ENCODE measurements at regions not wholly inside any gene's neighbourhood (a gene's known extent, or its start where the extent isn't known, plus 50 kb on each side); places are given as distances from the start of the nearest gene placed in this dataset.

- no peak for TF ChIP-seq CTCF (conservative IDR thresholded peaks at IDR 0.05; ENCODE audit: low read depth, low read length)
- Histone ChIP-seq H3K36me3 (ENCODE audit: insufficient read depth) (no peaks in the 10 kb centered on the region), H3K27ac (no peak overlapping the region), H3K79me2 (ENCODE audit: insufficient read depth, low read depth) (no peaks in the 10 kb centered on the region), H3K4me2 (no peak overlapping the region), H3K27me3 (ENCODE audit: insufficient read depth, low read depth) (no peaks in the 10 kb centered on the region), H3K4me3 (IDR thresholded peaks at IDR 0.05; ENCODE audit: insufficient read depth, low read depth, low read length) (no peak overlapping the region), H3K9ac (no peak overlapping the region), H2AFZ (ENCODE audit: low read depth) (no peak overlapping the region), H3K4me1 (ENCODE audit: low read depth, poor library complexity, severe bottlenecking) (no peaks in the 10 kb centered on the region), H4K20me1 (ENCODE audit: insufficient read depth) (no peaks in the 10 kb centered on the region)
These were observed 622.6 kb downstream of the RNF144B start for GRCh38 chr6:19009769-19010168.

- H3K27ac ChIP-seq, result no peak overlapping the region
- H3K4me2 ChIP-seq, result no peak overlapping the region
- no peaks in the 10 kb centered on the region for H4K20me1 ChIP-seq (ENCODE audit: insufficient read depth)
- no peak overlapping the region for H3K4me3 ChIP-seq (IDR thresholded peaks at IDR 0.05; ENCODE audit: insufficient read depth, low read depth, low read length)
- no peak overlapping the region for H2AFZ ChIP-seq (ENCODE audit: low read depth)
- H3K9ac ChIP-seq, result no peak overlapping the region
- H3K27me3 ChIP-seq (ENCODE audit: insufficient read depth, low read depth), result no peaks in the 10 kb centered on the region
- H3K79me2 ChIP-seq (ENCODE audit: insufficient read depth, low read depth), result no peaks in the 10 kb centered on the region
- no peak for TF ChIP-seq CTCF (conservative IDR thresholded peaks at IDR 0.05; ENCODE audit: low read depth, low read length)
- no peaks in the 10 kb centered on the region for H3K36me3 ChIP-seq (ENCODE audit: insufficient read depth)
- no peaks in the 10 kb centered on the region for H3K4me1 ChIP-seq (ENCODE audit: low read depth, poor library complexity, severe bottlenecking)
These were observed 626.0 kb downstream of the RNF144B start for GRCh38 chr6:19013026-19013705.

GRCh38 chr6:19024737-19025136 lies 637.6 kb downstream of the RNF144B start:
- H2AFZ ChIP-seq (ENCODE audit: low read depth), result no peak overlapping the region
- TF ChIP-seq CTCF (conservative IDR thresholded peaks at IDR 0.05; ENCODE audit: low read depth, low read length), result 0 out of 2 replicates have a peak, but pooled peaks have one; percentile 23
- H4K20me1 ChIP-seq (ENCODE audit: insufficient read depth), result no peaks in the 10 kb centered on the region

GRCh38 chr6:19028201-19028600 lies 641.1 kb downstream of the RNF144B start:
- H3K4me2 ChIP-seq, result no peak overlapping the region
- no peaks in the 10 kb centered on the region for H3K4me1 ChIP-seq (ENCODE audit: low read depth, poor library complexity, severe bottlenecking)
- H3K27me3 ChIP-seq (ENCODE audit: insufficient read depth, low read depth), result no peaks in the 10 kb centered on the region
- H3K36me3 ChIP-seq (ENCODE audit: insufficient read depth), result no peaks in the 10 kb centered on the region
- no peak overlapping the region for H3K9ac ChIP-seq
- no peak overlapping the region for H3K27ac ChIP-seq
- no peak overlapping the region for H3K4me3 ChIP-seq (IDR thresholded peaks at IDR 0.05; ENCODE audit: insufficient read depth, low read depth, low read length)
- H3K79me2 ChIP-seq (ENCODE audit: insufficient read depth, low read depth), result no peaks in the 10 kb centered on the region
- H2AFZ ChIP-seq (ENCODE audit: low read depth), result no peak overlapping the region
- no peak for TF ChIP-seq CTCF (conservative IDR thresholded peaks at IDR 0.05; ENCODE audit: low read depth, low read length)
- no peaks in the 10 kb centered on the region for H4K20me1 ChIP-seq (ENCODE audit: insufficient read depth)

More at GRCh38 chr6:19024737-19025136, 637.6 kb downstream of the RNF144B start:
- no peak overlapping the region for H3K9ac ChIP-seq
- no peak overlapping the region for H3K4me3 ChIP-seq (IDR thresholded peaks at IDR 0.05; ENCODE audit: insufficient read depth, low read depth, low read length)
- no peaks in the 10 kb centered on the region for H3K79me2 ChIP-seq (ENCODE audit: insufficient read depth, low read depth)
- H3K36me3 ChIP-seq (ENCODE audit: insufficient read depth), result no peaks in the 10 kb centered on the region
- H3K4me1 ChIP-seq (ENCODE audit: low read depth, poor library complexity, severe bottlenecking), result no peaks in the 10 kb centered on the region
- no peak overlapping the region for H3K4me2 ChIP-seq
- H3K27me3 ChIP-seq (ENCODE audit: insufficient read depth, low read depth), result no peaks in the 10 kb centered on the region
- H3K27ac ChIP-seq, result no peak overlapping the region
